Activated B cell treated with CpG ODN at 0.5 μM for 24 hours (primary cell): ENCODE measurements at regions not wholly inside any gene's neighbourhood (a gene's known extent, or its start where the extent isn't known, plus 50 kb on each side); places are given as distances from the start of the nearest gene placed in this dataset.

Source experiments
- ATAC-seq: fragments of 200-7000 bp; cut with Tn5 transposase; one replicate; pipeline ENCODE4 v1.10.0; 2021; ENCODE audit warnings: low read depth, mild to moderate bottlenecking, moderate library complexity
- CTCF ChIA-PET: fragments of 350-600 bp; sonication (Branson Sonifier 250); formaldehyde crosslinking; loops from one replicate; lab custom pipeline; 2021; ENCODE audit warnings: antibody characterized with exemption; lab: Charles Lee
- POLR2A ChIA-PET: fragments of 350-600 bp; sonication (Branson Sonifier 250); formaldehyde crosslinking; loops from one replicate; lab custom pipeline; 2021; ENCODE audit warnings: antibody characterized with exemption; lab: Charles Lee
- DNase-seq: peaks from one replicate; pipeline ENCODE4 v3.0.0; 2022
- H3K27ac Mint-ChIP-seq: one replicate; pipeline ENCODE4 v1.8.0; 2020; ENCODE audit warnings: mixed read lengths
- H3K27me3 Mint-ChIP-seq: one replicate; pipeline ENCODE4 v1.8.0; 2021; ENCODE audit warnings: mixed read lengths
- H3K36me3 Mint-ChIP-seq: one replicate; pipeline ENCODE4 v1.8.0; 2021; ENCODE audit warnings: low read depth, mixed read lengths
- H3K4me1 Mint-ChIP-seq: one replicate; pipeline ENCODE4 v1.8.0; 2021; ENCODE audit warnings: mixed read lengths
- H3K4me3 Mint-ChIP-seq: one replicate; pipeline ENCODE4 v1.8.0; 2020; ENCODE audit warnings: mild to moderate bottlenecking, mixed read lengths
- H3K9me3 Mint-ChIP-seq: one replicate; pipeline ENCODE4 v1.8.0; 2020; ENCODE audit warnings: mixed read lengths
- intact Hi-C: fragments of 100-400 bp; cut with micrococcal nuclease; formaldehyde crosslinking; loops from one replicate; pipeline ENCODE4 v1.15.1; 2024
- TF ChIP-seq, protein P1 (sequence below): fragments of 200-600 bp; IDR thresholded peaks from one replicate; pipeline ENCODE4 v1.8.0; 2022; ENCODE audit warnings: antibody characterized with exemption, mild to moderate bottlenecking

GRCh38 chr2:122858075-122858702, 1102.7 kb downstream of the TSN start:
- DNase-seq, result no peak
- peaks cover 13% of the 10 kb centered on the region for H3K9me3 Mint-ChIP-seq
- no peak overlapping the region for H3K27ac Mint-ChIP-seq

GRCh38 chr2:122858813-122859212, 1103.4 kb downstream of the TSN start:
- H3K27me3 Mint-ChIP-seq, result no peaks in the 10 kb centered on the region
- ChIA-PET POLR2A (no interaction called here), CTCF (no interaction called here)
- H3K9me3 Mint-ChIP-seq, result peaks cover 8% of the 10 kb centered on the region
- no peaks in the 10 kb centered on the region for H3K4me1 Mint-ChIP-seq
- ATAC-seq, result no peak
- H3K36me3 Mint-ChIP-seq, result no peaks in the 10 kb centered on the region
- no peak for DNase-seq
- H3K4me3 Mint-ChIP-seq, result no peak overlapping the region
- intact Hi-C loops, result no loop called here
- no peak overlapping the region for H3K27ac Mint-ChIP-seq
- TF ChIP-seq, protein P1, sequence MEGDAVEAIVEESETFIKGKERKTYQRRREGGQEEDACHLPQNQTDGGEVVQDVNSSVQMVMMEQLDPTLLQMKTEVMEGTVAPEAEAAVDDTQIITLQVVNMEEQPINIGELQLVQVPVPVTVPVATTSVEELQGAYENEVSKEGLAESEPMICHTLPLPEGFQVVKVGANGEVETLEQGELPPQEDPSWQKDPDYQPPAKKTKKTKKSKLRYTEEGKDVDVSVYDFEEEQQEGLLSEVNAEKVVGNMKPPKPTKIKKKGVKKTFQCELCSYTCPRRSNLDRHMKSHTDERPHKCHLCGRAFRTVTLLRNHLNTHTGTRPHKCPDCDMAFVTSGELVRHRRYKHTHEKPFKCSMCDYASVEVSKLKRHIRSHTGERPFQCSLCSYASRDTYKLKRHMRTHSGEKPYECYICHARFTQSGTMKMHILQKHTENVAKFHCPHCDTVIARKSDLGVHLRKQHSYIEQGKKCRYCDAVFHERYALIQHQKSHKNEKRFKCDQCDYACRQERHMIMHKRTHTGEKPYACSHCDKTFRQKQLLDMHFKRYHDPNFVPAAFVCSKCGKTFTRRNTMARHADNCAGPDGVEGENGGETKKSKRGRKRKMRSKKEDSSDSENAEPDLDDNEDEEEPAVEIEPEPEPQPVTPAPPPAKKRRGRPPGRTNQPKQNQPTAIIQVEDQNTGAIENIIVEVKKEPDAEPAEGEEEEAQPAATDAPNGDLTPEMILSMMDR, result no peak

More at GRCh38 chr2:122858075-122858702, 1102.7 kb downstream of the TSN start:
- intact Hi-C loops, result no loop called here
- TF ChIP-seq, protein P1, result no peak
- H3K4me1 Mint-ChIP-seq, result no peaks in the 10 kb centered on the region
- H3K36me3 Mint-ChIP-seq, result no peaks in the 10 kb centered on the region
- ChIA-PET CTCF (no interaction called here), POLR2A (no interaction called here)
- H3K27me3 Mint-ChIP-seq, result no peaks in the 10 kb centered on the region
- ATAC-seq, result no peak
- H3K4me3 Mint-ChIP-seq, result no peak overlapping the region

- Mint-ChIP-seq H3K9me3 (peaks cover 11% of the 10 kb centered on the region), H3K27me3 (no peaks in the 10 kb centered on the region), H3K4me3 (no peak overlapping the region), H3K4me1 (no peaks in the 10 kb centered on the region), H3K27ac (no peak overlapping the region), H3K36me3 (no peaks in the 10 kb centered on the region)
- ChIA-PET CTCF (no interaction called here), POLR2A (no interaction called here)
- intact Hi-C loops, result no loop called here
- ATAC-seq, result no peak
- no peak for DNase-seq
- TF ChIP-seq, protein P1, result no peak
Observed at GRCh38 chr2:122859260-122859659, 1103.8 kb downstream of the TSN start.

- POLR2A ChIA-PET, result no interaction called here
Observed at GRCh38 chr2:122863532-122863931, 1108.1 kb downstream of the TSN start.

GRCh38 chr2:122864728-122865127, 1109.3 kb downstream of the TSN start:
- Mint-ChIP-seq H3K4me1 (no peaks in the 10 kb centered on the region), H3K4me3 (no peak overlapping the region), H3K9me3 (peaks cover 10% of the 10 kb centered on the region), H3K36me3 (no peaks in the 10 kb centered on the region), H3K27me3 (no peaks in the 10 kb centered on the region), H3K27ac (no peak overlapping the region)
- intact Hi-C loops, result no loop called here
- POLR2A ChIA-PET, result no interaction called here
- ATAC-seq (no peak), DNase-seq (no peak)
- CTCF ChIA-PET, result no interaction called here
- TF ChIP-seq, protein P1, result no peak

More at GRCh38 chr2:122863532-122863931, 1108.1 kb downstream of the TSN start:
- intact Hi-C loops, result no loop called here
- Mint-ChIP-seq H3K27ac (no peak overlapping the region), H3K4me1 (no peaks in the 10 kb centered on the region), H3K36me3 (no peaks in the 10 kb centered on the region), H3K4me3 (no peak overlapping the region), H3K27me3 (no peaks in the 10 kb centered on the region), H3K9me3 (peaks cover 15% of the 10 kb centered on the region)
- CTCF ChIA-PET, result no interaction called here
- ATAC-seq (no peak), DNase-seq (no peak)
- TF ChIP-seq, protein P1, result no peak
